ENCODE measurements at regions not wholly inside any gene's neighbourhood (a gene's known extent, or its start where the extent isn't known, plus 50 kb on each side); places are given as distances from the start of the nearest gene placed in this dataset.

- H3K36me3 ChIP-seq (ENCODE audit: control insufficient read depth in 1 of 2, insufficient read depth in 2 of 2, low read length in 2 of 2) = no peaks in the 10 kb centered on the region
- no peaks in the 10 kb centered on the region for H3K27me3 ChIP-seq (ENCODE audit: insufficient read depth, low read length)
- no peak overlapping the region for H3K27ac ChIP-seq (ENCODE audit: low read depth, low read length)
- ChIA-PET CTCF (no interaction called here), POLR2A (no interaction called here), RAD21 (ENCODE audit: low non-redundant PET in 1 of 2, low total read pairs in 2 of 2, uncharacterized antibody in 2 of 2, unreplicated experiment in 2 of 2) (no interaction called here)
- no peak for TF ChIP-seq POLR2AphosphoS5 (IDR thresholded peaks at IDR 0.05; ENCODE audit: low read depth, low read length)
- no peak for TF ChIP-seq ZBTB33 (IDR thresholded peaks at IDR 0.05; ENCODE audit: extremely low read depth, insufficient replicate concordance, low read length)
- TF ChIP-seq ZNF274 (IDR thresholded peaks at IDR 0.05; ENCODE audit: low read depth, low read length) = no peak
- TF ChIP-seq, protein P1, sequence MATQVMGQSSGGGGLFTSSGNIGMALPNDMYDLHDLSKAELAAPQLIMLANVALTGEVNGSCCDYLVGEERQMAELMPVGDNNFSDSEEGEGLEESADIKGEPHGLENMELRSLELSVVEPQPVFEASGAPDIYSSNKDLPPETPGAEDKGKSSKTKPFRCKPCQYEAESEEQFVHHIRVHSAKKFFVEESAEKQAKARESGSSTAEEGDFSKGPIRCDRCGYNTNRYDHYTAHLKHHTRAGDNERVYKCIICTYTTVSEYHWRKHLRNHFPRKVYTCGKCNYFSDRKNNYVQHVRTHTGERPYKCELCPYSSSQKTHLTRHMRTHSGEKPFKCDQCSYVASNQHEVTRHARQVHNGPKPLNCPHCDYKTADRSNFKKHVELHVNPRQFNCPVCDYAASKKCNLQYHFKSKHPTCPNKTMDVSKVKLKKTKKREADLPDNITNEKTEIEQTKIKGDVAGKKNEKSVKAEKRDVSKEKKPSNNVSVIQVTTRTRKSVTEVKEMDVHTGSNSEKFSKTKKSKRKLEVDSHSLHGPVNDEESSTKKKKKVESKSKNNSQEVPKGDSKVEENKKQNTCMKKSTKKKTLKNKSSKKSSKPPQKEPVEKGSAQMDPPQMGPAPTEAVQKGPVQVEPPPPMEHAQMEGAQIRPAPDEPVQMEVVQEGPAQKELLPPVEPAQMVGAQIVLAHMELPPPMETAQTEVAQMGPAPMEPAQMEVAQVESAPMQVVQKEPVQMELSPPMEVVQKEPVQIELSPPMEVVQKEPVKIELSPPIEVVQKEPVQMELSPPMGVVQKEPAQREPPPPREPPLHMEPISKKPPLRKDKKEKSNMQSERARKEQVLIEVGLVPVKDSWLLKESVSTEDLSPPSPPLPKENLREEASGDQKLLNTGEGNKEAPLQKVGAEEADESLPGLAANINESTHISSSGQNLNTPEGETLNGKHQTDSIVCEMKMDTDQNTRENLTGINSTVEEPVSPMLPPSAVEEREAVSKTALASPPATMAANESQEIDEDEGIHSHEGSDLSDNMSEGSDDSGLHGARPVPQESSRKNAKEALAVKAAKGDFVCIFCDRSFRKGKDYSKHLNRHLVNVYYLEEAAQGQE (IDR thresholded peaks at IDR 0.05; ENCODE audit: low read depth) = no peak
- no peak for TF ChIP-seq ATF3 (IDR thresholded peaks at IDR 0.05)
- no peak for TF ChIP-seq EGR1 (IDR thresholded peaks at IDR 0.05; ENCODE audit: low read depth)
- TF ChIP-seq POLR2A (IDR thresholded peaks at IDR 0.05; ENCODE audit: borderline replicate concordance, extremely low read depth, insufficient read depth, insufficient read length) = no peak
- TF ChIP-seq, protein P2, sequence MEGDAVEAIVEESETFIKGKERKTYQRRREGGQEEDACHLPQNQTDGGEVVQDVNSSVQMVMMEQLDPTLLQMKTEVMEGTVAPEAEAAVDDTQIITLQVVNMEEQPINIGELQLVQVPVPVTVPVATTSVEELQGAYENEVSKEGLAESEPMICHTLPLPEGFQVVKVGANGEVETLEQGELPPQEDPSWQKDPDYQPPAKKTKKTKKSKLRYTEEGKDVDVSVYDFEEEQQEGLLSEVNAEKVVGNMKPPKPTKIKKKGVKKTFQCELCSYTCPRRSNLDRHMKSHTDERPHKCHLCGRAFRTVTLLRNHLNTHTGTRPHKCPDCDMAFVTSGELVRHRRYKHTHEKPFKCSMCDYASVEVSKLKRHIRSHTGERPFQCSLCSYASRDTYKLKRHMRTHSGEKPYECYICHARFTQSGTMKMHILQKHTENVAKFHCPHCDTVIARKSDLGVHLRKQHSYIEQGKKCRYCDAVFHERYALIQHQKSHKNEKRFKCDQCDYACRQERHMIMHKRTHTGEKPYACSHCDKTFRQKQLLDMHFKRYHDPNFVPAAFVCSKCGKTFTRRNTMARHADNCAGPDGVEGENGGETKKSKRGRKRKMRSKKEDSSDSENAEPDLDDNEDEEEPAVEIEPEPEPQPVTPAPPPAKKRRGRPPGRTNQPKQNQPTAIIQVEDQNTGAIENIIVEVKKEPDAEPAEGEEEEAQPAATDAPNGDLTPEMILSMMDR (IDR thresholded peaks at IDR 0.05 in 2 of 3, conservative IDR thresholded peaks at IDR 0.05 in 1 of 3; ENCODE audit: borderline replicate concordance in 1 of 3, insufficient read depth in 1 of 3, low read depth in 2 of 3, low read length in 2 of 3) = no peak
- TF ChIP-seq TCF7L2 (IDR thresholded peaks at IDR 0.05; ENCODE audit: borderline replicate concordance, extremely low read depth, insufficient read depth, insufficient read length) = no peak
- TF ChIP-seq EZH2phosphoT487 (IDR thresholded peaks at IDR 0.05; ENCODE audit: borderline replicate concordance) = no peak
- TF ChIP-seq, protein P3, sequence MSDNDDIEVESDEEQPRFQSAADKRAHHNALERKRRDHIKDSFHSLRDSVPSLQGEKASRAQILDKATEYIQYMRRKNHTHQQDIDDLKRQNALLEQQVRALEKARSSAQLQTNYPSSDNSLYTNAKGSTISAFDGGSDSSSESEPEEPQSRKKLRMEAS (IDR thresholded peaks at IDR 0.05) = no peak
- no peak for TF ChIP-seq YY1 (IDR thresholded peaks at IDR 0.05; ENCODE audit: extremely low read depth, insufficient replicate concordance, low read depth, low read length)
- TF ChIP-seq ELF1 (IDR thresholded peaks at IDR 0.05; ENCODE audit: borderline replicate concordance, low read depth) = no peak
- TF ChIP-seq CEBPB (IDR thresholded peaks at IDR 0.05; ENCODE audit: low read depth) = no peak
- TF ChIP-seq ZFX (IDR thresholded peaks at IDR 0.05) = no peak
- no peak for TF ChIP-seq SIN3A (IDR thresholded peaks at IDR 0.05; ENCODE audit: low read depth)
- no peak for TF ChIP-seq SP1 (IDR thresholded peaks at IDR 0.05; ENCODE audit: low read depth)
- TF ChIP-seq EZH2 (IDR thresholded peaks at IDR 0.05) = no peak
- H2AFZ ChIP-seq (ENCODE audit: low read depth, low read length, poor library complexity, severe bottlenecking) = no peak overlapping the region
- intact Hi-C loops (cut with micrococcal nuclease) = no loop called here
- H3K79me2 ChIP-seq (ENCODE audit: insufficient read depth, low read length) = no peaks in the 10 kb centered on the region
- no peaks in the 10 kb centered on the region for H4K20me1 ChIP-seq (ENCODE audit: insufficient read depth)
- no peaks in the 10 kb centered on the region for H3K4me1 ChIP-seq (ENCODE audit: control insufficient read depth in 1 of 2, insufficient read depth in 2 of 2, low read length in 2 of 2)
- H3K9me3 ChIP-seq (ENCODE audit: control insufficient read depth in 1 of 2, insufficient read depth in 1 of 2, low read depth in 1 of 2, low read length in 2 of 2) = no peaks in the 10 kb centered on the region
- ATAC-seq (no peak), DNase-seq (ENCODE audit: low read depth, low spot score) (no peak)
- no peak overlapping the region for H3K4me3 ChIP-seq (replicated peaks in 1 of 2; ENCODE audit: low read depth in 1 of 2, low read length in 2 of 2)
- no TSS peak for BruUV-seq (replicated peaks)
- no peak overlapping the region for H3K9ac ChIP-seq (ENCODE audit: low read length)
- no peak overlapping the region for H3K4me2 ChIP-seq (ENCODE audit: low read length)
- no peaks in the 10 kb centered on the region for H3K9me2 ChIP-seq (ENCODE audit: insufficient read depth)
Observed at GRCh38 chr3:162317046-162317445, 820.4 kb downstream of the OTOL1 start.

Data from HCT116 (cell line).